ENCODE measurements at regions not wholly inside any gene's neighbourhood (a gene's known extent, or its start where the extent isn't known, plus 50 kb on each side); places are given as distances from the start of the nearest gene placed in this dataset.
"Not testable (repeated sequence)": the region's sequence is repeated elsewhere in the genome, so short reads cannot be mapped to it uniquely, and the experiment has no call there.

GRCh38 chr3:154829929-154830328 is 250.2 kb upstream of the MME start:
- Histone ChIP-seq H3K27ac (ENCODE audit: low read length) (no peak overlapping the region), H3K27me3 (ENCODE audit: control insufficient read depth, insufficient read depth, low read length) (no peaks in the 10 kb centered on the region), H3K9me3 (ENCODE audit: control insufficient read depth, insufficient read depth, low read length) (no peaks in the 10 kb centered on the region), H3K4me3 (ENCODE audit: low read length) (no peak overlapping the region), H3K36me3 (ENCODE audit: control insufficient read depth, insufficient read depth, low read length) (no peaks in the 10 kb centered on the region), H3K4me1 (ENCODE audit: control insufficient read depth, insufficient read depth, low read length) (no peaks in the 10 kb centered on the region)
- Mint-ChIP-seq H3K27me3 (ENCODE audit: low read depth in 2 of 2) (no peaks in the 10 kb centered on the region), H3K4me1 (no peaks in the 10 kb centered on the region), H3K27ac (no peak overlapping the region), H3K4me3 (no peak overlapping the region), H3K9me3 (peaks cover 7 to 13% of the 10 kb centered on the region in 2 donors), H3K36me3 (no peaks in the 10 kb centered on the region)
- ATAC-seq (no peak), DNase-seq (no peak)
- intact Hi-C loops (cut with micrococcal nuclease): no loop called here
- TF ChIP-seq, protein P1, sequence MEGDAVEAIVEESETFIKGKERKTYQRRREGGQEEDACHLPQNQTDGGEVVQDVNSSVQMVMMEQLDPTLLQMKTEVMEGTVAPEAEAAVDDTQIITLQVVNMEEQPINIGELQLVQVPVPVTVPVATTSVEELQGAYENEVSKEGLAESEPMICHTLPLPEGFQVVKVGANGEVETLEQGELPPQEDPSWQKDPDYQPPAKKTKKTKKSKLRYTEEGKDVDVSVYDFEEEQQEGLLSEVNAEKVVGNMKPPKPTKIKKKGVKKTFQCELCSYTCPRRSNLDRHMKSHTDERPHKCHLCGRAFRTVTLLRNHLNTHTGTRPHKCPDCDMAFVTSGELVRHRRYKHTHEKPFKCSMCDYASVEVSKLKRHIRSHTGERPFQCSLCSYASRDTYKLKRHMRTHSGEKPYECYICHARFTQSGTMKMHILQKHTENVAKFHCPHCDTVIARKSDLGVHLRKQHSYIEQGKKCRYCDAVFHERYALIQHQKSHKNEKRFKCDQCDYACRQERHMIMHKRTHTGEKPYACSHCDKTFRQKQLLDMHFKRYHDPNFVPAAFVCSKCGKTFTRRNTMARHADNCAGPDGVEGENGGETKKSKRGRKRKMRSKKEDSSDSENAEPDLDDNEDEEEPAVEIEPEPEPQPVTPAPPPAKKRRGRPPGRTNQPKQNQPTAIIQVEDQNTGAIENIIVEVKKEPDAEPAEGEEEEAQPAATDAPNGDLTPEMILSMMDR (IDR thresholded peaks at IDR 0.05): no peak
- 73% methylated on average over 2 of the region's 2 CpGs for WGBS (ENCODE audit: insufficient coverage)

DNA sequence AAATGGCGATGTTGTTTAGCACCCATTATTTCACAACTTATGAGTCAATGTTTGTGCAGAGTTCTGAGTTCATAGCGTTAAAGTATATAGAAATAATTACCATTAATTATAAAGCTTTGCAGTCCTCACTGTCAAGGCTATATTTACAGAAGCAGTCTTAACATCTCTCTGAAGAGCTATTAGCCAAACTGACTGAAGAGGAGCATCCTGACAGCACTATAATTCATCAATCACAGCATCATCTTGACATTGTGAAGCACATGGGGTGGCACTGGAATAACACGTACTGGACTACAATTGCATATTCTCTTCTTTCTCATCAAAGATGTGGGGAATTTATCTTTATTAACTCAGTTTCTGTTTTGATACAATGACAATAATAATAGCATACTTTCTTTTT is 260.6 kb upstream of the MME start:
- ATAC-seq (no peak), DNase-seq (no peak)
- no peaks in the 10 kb centered on the region for H3K4me1 Mint-ChIP-seq
- no peaks in the 10 kb centered on the region for H3K27me3 Mint-ChIP-seq (ENCODE audit: low read depth in 2 of 2)
- peaks cover 3 to 13% of the 10 kb centered on the region in 2 donors for H3K9me3 Mint-ChIP-seq
- H3K4me3 Mint-ChIP-seq: no peak overlapping the region
- WGBS (ENCODE audit: insufficient coverage): no CpG with 5 or more reads among the region's 3 CpGs
- no peak overlapping the region for H3K4me3 ChIP-seq (ENCODE audit: low read length)
- no peaks in the 10 kb centered on the region for H3K36me3 ChIP-seq (ENCODE audit: control insufficient read depth, insufficient read depth, low read length)
- H3K27me3 ChIP-seq (ENCODE audit: control insufficient read depth, insufficient read depth, low read length): no peaks in the 10 kb centered on the region
- H3K4me1 ChIP-seq (ENCODE audit: control insufficient read depth, insufficient read depth, low read length): no peaks in the 10 kb centered on the region
- no peaks in the 10 kb centered on the region for H3K36me3 Mint-ChIP-seq
- H3K27ac Mint-ChIP-seq: no peak overlapping the region
- no peak overlapping the region for H3K27ac ChIP-seq (ENCODE audit: low read length)
- intact Hi-C loops (cut with micrococcal nuclease): no loop called here
- TF ChIP-seq, protein P1 (IDR thresholded peaks at IDR 0.05): no peak
- no peaks in the 10 kb centered on the region for H3K9me3 ChIP-seq (ENCODE audit: control insufficient read depth, insufficient read depth, low read length)

DNA sequence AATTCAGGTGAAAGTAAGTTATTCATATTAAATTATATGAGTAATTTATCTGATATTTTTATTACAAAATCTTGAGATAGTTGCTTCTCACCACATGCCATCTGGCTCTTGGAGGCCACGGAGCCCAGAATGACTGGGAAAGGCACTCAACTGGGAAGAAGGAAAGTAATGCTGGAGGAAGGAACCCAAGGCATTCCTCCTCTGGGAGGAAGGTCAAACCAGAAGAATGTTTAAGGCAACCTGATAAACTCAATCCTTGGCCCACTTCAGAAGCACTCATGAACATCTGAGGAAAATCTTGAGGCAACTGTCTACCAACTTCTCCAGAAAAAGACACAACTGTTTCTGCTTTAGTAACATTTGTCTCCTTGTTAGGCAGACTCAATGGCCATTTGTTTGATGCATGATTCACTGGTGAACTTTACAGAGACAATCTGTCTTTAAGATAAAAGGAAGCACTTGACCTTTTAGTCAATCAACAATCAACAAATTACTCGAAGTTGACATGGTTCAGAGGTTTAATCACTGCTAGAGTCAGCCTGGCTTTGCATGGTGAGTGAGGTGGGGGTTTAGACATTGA is 261.4 kb upstream of the MME start:
- H3K9me3 ChIP-seq (ENCODE audit: control insufficient read depth, insufficient read depth, low read length): no peaks in the 10 kb centered on the region
- no peaks in the 10 kb centered on the region for H3K4me1 ChIP-seq (ENCODE audit: control insufficient read depth, insufficient read depth, low read length)
- ATAC-seq (no peak), DNase-seq (no peak)
- no peaks in the 10 kb centered on the region for H3K27me3 Mint-ChIP-seq (ENCODE audit: low read depth in 2 of 2)
- TF ChIP-seq, protein P1 (IDR thresholded peaks at IDR 0.05): no peak
- no peaks in the 10 kb centered on the region for H3K4me1 Mint-ChIP-seq
- H3K36me3 Mint-ChIP-seq: no peaks in the 10 kb centered on the region
- WGBS (ENCODE audit: insufficient coverage): 89% methylated on average over 1 of the region's 2 CpGs
- H3K27me3 ChIP-seq (ENCODE audit: control insufficient read depth, insufficient read depth, low read length): no peaks in the 10 kb centered on the region
- peaks cover 0 to 13% of the 10 kb centered on the region in 2 donors for H3K9me3 Mint-ChIP-seq
- intact Hi-C loops (cut with micrococcal nuclease): no loop called here
- H3K27ac ChIP-seq (ENCODE audit: low read length): no peak overlapping the region
- H3K4me3 Mint-ChIP-seq: no peak overlapping the region
- no peaks in the 10 kb centered on the region for H3K36me3 ChIP-seq (ENCODE audit: control insufficient read depth, insufficient read depth, low read length)
- H3K27ac Mint-ChIP-seq: no peak overlapping the region
- H3K4me3 ChIP-seq (ENCODE audit: low read length): no peak overlapping the region

GRCh38 chr3:154810017-154810416 is 270.1 kb upstream of the MME start:
- H3K4me3 Mint-ChIP-seq; H3K27ac Mint-ChIP-seq; H3K9me3 ChIP-seq (ENCODE audit: control insufficient read depth, insufficient read depth, low read length); H3K4me3 ChIP-seq (ENCODE audit: low read length); H3K36me3 Mint-ChIP-seq; H3K4me1 ChIP-seq (ENCODE audit: control insufficient read depth, insufficient read depth, low read length); DNase-seq; H3K27ac ChIP-seq (ENCODE audit: low read length); H3K4me1 Mint-ChIP-seq; H3K27me3 ChIP-seq (ENCODE audit: control insufficient read depth, insufficient read depth, low read length); ATAC-seq; H3K27me3 Mint-ChIP-seq (ENCODE audit: low read depth in 2 of 2); H3K36me3 ChIP-seq (ENCODE audit: control insufficient read depth, insufficient read depth, low read length); intact Hi-C loops (cut with micrococcal nuclease): not testable (repeated sequence)
- H3K9me3 Mint-ChIP-seq: peaks cover 16 to 21% of the 10 kb centered on the region in 2 donors
- 85% methylated on average over 4 of the region's 5 CpGs for WGBS (ENCODE audit: insufficient coverage)
